HG03025 (cell line): ENCODE measurements at regions not wholly inside any gene's neighbourhood (a gene's known extent, or its start where the extent isn't known, plus 50 kb on each side); places are given as distances from the start of the nearest gene placed in this dataset.
"Not testable (repeated sequence)": the region's sequence is repeated elsewhere in the genome, so short reads cannot be mapped to it uniquely, and the experiment has no call there.

Experiments used
- ATAC-seq: cut with Tn5 transposase; IDR thresholded peaks from one replicate; pipeline ENCODE4 v1.9.1; 2021; ENCODE audit warnings: mild to moderate bottlenecking, moderate library complexity; ENCODE audit not compliant: unreplicated experiment, low FRiP score

DNA sequence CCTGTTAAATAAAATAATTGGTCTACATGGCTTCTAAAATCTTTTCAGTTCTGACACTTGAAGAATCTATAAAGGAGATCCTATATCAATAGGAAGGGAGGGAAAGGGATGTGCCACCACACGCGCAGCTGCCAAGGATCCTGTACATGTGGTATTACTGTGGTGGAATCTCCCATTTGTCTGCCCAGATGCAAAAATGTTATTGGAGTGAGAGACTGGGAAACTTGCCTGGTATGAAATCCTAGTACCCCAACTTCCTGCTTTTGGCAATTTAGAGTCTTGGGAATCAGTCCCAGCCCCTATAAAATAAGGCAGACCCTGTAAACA lies 81.9 kb upstream of the PICALM start:
- ATAC-seq: no peak

DNA sequence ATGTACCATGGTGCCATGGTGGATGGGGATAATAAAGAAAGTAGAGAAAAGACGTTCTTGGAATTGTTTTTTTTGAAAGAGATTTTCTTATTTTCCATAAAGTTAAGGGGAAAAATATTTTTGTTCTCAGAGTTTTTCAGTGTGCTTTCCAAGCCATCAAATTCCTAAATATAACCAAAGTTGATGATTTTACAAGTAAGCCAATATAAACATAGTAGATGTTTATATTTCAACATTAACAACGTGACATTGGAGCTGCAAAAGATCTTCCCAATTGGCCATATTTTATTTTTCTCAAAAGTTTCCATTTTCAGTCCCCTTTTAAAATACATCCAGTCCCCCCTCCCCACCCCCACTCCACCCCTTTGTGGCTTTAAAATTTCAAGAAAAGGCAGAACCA lies 80.9 kb upstream of the PICALM start:
- ATAC-seq: no peak

DNA sequence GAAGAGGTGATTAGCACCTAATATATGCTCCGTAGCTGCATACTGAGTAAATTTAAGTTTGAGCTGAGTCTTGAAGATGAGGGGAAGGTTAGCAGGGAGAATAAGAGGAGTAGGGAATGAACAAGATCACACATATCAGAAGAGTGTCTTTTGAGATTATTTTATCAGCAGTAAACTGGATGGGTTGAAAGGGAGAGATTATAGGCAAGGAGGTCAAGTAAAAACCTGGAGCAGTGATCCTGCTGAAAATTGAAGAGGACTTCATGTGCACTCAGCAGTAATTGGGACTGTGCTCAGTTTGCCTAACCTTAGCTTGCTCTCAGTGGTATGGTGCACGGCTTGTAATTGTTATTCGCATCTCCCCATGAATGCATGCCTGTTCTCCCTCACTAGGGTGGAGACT lies 79.5 kb upstream of the PICALM start:
- no peak for ATAC-seq

DNA sequence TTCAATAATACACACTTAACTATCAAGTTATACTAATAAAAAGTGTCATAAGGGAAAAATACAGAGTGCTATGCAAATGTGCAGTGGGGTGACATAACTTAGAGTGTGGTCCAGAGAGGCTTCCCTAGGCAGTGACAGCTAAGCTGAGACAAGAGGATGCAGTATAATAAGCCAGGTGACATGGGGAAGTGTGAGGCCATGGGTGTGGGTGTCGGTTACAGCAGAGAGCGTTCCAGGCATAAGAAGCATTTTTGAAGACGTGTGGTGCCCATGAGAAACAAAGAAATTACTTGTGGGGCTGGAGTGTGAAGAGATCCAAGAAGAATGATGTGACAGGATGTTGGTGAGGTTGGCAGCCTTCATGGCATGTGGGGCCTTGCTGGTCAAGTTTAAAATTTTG lies 78.1 kb upstream of the PICALM start:
- ATAC-seq: no peak

DNA sequence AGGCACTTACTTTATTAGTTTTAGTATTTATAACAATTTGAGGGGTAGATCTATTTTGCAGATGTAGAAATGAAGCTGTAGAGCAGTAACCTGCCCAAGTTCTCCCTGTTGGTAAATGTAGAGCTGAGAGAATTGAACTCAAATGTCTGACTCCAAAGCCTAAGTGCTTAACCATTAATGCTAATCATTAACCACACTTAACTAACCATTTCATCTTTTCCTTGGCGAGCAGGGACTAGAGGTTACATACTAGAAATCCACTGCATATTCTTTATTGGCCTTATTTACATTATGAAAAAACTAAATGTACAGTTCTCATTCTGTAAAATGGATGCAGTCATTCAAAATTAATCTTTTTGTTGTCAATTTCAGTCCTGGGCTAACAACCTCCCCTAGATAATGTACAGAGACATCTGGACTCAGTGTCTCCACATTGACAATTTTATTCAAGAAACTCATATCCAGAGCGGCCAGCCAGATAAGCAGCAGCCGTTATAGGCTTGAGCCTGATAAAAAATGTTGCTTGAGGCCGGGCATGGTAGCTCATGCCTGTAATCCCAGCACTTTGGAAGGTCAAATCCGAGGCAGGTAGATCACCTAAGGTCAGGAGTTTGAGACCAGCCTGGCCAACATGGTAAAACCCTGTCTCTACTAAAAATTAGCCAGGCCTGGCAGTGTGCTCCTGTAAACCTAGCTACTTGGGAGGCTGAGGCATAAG lies 76.7 kb upstream of the PICALM start:
- no peak for ATAC-seq

DNA sequence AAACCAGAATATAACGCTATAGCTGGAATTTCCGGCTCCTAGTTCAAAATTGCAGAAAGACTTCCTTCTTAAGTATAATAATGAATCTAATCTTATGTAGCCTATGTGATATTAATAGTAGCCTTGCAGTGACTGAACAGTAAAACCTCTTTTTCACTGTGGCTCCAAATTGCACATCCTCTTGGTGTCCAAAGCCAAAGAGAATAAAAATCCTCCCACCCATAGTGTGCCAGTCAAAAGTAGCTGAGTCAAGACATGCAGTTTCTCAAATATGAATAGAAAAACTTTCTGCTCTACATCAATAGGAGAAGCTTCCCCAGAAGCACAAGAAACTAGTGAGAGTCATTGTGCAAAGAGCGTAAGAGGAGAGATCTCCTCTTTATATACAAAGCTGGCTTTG lies 76.0 kb upstream of the PICALM start:
- ATAC-seq: no peak

DNA sequence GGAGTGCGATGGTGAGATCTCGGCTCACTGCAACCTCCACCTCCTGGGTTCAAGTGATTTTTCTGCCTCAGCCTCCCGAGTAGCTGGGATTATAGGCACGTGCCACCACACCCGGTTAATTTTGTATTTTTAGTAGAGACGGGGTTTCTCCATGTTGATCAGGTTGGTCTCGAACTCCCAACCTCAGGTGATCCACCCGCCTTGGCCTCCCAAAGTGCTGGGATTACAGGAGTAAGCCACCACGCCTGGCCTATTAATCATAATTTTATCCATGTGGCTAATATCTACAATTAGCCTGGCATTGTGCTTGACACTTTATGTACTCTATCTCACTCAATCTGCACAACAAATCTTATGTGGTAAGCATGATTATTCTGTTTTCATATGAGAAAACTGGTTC lies 75.2 kb upstream of the PICALM start:
- ATAC-seq: not testable (repeated sequence)

DNA sequence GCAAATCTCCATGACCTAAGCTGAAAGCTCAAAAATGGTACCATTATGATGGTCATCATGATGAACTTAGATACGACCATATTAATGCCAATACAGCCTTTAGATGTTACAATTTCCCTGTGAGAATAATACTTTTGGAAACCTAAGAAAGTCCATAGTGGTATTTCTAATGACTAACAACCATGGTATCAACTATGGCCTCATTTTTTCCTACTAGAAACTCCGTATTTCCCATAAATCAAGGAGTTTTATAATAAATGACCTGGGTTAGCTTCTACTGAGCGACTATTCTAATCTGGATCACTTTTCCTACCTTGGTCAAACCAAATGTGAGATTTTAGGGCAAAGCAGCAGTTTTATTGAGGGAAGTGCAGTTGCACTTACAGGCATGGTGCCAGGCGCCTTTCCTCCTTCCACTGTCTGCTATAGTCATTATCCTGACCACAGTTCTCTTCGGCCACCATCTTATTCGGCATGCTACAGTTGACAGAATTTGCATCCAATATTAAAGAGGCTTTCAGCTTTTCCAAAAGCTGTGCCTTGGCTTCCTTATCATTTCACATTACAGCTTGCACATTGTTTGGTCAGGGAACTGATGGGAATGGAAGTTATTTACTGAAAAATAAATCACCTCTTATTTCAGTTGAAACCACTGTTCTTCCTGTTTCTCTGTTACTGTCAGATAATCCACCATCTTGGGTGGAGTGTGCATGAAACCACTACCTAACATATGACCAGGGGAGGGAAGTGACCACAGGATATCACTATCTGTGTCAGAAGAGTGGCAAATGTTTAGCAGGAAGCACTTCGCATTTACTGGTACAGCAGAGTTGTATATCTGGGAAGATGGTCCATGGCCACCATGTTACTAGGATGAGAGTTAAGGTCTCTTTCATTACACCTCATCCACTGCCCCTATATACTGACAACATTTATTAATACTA lies 74.5 kb upstream of the PICALM start:
- no peak for ATAC-seq

DNA sequence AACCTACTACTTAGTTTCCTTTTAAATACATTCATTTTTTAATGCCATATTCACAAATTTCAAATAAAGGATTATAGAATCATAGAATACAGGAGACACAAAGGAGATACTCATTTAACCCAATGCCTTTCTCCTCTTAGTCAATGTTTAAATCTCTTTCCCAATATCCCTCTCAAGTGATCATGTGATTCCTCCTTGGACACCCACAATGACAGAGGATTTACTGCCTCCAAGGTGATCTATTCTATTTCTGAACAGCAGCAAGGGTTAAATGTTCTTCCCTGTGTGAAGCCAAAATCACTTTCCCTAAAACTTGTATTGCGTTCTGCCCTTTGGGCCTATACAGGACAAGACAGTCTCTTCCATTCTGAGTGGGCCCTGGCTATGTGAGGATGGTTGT lies 73.3 kb upstream of the PICALM start:
- ATAC-seq: no peak

DNA sequence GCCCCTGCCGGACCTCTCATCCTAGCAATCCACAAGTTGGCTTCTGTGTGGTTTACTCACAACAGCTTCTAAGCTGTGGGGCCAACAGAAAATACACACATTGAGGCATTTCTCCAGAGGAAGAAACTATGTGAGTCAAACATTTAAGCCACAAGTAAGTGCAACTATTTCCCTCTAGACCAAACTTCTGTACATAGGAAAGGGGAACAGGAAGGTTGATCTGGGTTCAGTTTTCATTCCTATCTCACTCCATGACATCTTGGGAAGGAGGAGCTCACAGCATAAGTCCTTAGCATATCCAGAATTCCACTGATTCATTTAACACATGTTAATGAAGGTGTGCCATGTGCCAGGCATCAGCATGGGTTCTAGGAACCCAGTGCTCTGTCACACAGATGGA lies 72.8 kb upstream of the PICALM start:
- no peak for ATAC-seq

DNA sequence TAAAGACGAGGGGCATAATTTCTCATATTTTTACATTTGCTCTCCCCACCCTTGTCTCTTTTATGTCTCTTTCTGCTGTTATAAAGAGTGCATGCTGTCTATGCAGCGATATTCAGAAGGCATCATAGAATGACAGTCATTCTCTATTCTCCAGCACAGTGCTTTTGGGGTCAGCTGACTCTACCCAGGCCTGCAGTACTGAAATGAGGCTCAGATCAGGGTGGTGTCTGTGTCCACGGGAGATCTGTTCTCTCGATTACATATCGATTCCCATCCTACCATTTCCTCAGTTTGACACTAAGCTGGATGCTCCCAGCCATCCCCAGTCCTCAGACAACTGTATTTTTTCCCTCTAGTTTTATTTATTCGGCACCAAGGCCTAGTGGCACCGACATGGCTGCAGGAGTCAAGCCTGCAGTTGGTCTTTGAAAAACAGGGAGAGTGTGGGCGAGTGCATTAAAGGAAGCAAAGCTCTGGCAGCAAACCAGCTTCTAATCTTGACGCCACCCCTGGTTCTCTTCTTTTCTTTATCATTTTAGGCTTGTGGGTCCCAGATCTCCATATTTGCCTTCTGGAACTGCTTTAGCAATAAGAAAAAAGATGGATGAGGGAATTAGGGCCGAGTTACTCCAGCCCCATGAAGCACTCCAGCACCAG lies 71.6 kb upstream of the PICALM start:
- ATAC-seq: no peak

DNA sequence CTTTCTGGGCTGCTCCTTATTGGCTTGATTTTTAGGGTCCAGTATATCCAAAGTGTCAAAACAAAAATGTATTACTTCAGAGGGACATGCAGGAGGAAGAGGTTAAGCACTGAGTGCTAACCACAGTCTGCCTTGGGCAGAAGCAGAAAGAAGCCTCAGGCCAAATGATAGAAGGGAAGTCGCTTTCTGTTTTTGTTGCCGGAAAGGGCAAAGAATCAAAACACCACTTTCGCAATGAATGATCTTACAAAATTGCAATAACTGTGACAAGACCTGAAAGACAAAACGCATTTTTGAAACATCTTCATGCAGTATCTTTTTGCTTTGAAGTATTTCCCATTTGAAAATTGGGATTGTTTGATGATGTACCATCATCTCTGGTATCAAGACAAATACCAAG lies 70.1 kb upstream of the PICALM start:
- ATAC-seq: peak; percentile 65

DNA sequence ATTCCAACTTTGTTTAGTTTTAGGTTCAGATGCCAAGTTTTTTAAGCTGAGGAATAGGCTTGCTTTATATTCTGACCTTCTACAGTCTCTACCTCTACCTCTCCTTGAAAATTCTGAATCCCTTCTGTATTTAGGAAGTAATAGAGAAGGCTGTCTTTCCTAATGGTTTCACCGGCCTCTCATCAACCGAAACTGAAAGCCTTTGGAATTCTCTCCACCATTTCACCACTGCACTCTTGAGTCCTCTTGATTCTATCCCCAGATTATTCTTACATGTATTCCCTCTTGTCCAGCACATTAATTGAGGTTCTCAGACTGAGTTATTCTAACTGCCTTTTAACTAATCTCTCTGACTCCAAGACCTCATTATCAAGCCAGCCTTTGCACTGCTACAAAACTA lies 67.7 kb upstream of the PICALM start:
- no peak for ATAC-seq

DNA sequence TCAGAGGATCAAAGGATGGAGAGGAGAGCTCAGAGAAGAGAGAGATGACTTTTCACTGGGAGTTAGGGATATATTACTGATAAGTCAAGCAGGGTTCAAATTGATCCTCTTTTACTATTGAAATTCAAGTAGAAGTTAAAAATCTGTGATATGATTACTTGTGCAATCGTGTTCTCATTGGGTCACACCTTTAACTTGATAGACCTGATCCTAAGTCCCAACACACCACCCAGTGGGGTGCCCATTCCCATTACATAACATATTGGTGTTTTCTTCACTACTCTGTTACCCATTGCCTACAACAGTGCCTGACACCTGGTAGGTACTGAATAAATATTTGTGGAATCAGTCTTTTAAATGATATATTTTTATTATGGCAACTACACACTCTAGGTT lies 66.4 kb upstream of the PICALM start:
- ATAC-seq: no peak

DNA sequence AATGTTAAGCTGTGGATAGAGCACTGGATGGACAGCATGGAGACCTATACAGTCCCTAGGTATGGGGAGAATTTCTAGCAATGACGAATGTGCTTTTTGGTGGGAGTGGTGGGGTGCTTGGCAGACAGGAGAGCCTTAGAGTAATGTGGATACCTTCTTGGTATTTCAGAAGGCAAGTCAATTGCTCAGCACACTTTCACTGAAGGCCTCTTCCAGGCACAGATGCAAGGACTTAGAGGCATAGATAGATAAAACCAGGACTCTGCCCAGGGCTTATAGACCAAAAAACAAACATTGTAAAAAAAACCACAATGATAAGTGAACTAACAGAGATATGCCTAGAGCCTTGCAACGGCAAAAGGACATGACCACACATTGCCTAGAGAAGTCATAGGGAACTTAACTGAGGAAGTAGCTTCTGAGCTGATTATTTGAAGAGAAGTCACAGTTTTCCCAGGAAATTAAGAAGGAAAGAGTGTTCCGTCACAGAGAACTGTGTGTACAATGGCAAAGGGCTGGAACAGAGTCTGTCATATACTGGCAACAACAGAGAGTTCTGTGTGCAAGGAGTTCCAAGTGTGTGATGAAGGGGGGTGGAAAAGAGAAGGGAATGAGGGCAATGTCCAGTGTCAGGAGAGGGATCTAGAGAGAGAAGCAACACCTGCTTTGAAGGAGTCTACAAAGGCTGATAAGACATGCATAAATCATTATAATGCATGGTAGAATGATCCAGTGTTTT lies 65.9 kb upstream of the PICALM start:
- ATAC-seq: no peak

DNA sequence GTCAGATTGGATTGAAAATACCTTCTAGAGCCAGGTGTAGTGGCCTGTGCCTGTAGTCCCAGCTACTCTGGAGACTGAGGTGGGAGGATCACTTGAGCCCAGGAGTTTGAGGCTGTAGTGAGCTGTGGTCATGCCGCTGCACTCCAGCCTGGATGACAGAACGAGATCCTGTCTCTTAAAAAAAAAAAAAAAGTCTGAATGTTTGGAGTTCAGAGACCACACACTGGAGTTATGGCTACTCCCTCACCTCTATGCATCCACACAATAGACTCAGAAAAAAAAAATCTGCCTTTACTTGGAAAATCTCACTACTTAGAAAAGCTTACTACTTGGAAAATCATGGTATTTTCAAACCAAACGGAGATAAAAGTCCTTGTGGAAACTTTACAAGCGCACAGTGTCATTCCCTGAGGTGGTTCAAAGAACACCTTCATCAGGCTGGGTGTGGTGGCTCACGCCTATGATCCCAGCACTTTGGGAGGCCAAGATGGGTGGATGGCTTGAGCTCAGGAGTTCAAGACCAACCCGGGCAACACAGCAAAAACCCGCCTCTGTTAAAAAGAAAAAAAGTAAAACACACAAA lies 63.9 kb upstream of the PICALM start:
- ATAC-seq: no peak

DNA sequence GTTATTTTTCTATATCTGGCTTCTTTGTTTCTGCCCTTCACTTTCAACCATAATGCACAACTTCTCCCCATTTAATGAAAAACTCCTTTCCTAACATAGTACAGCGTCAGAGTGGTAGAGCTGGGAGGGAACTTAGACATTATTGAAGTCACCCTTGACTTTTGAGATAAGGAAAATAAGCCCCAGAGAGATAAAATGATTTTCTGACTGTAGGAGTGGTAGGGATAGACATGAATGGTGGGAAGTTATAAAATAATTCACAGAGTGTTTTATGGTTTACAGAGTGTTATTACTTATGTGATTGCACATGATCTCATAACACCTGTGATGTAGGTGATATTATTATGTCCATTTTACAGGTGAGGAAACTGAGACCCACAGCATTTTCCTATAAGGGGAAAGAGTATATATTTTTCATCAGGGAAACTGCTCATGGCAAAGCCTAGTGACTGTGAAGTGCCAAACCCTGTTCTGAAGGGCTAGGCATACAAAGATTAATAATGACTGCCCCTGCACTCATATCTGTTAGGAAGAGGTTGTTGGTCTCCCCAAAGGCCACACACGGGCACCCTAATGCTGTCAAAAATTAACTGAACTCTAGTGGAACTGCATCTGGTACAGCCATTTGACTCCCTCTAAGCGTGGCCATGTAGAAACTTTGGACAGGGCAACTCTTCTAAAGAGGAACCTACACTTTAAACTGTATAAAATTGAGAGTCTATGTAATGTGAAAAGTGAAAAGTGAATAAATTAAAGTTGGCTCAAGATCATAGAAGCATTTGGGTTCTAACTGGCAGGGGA lies 61.1 kb upstream of the PICALM start:
- ATAC-seq: no peak

DNA sequence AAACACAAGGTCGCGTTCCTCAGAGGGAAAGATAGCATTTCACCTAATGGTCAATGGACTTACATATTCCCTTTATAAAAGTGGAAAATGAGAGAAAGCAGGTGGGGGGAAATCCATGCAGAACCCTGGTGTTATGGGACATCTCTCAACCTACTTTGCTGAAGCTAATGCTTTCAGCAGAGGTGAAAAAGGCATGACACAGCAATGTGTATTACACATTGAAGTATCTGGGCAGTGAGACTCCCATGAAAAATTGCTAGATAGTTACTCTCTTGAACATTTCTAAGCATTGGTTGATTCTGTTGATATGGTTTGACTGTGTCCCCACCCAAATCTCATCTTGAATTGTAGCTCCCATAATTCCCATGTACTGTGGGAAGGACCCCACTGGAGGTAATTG lies 60.0 kb upstream of the PICALM start:
- ATAC-seq: no peak

DNA sequence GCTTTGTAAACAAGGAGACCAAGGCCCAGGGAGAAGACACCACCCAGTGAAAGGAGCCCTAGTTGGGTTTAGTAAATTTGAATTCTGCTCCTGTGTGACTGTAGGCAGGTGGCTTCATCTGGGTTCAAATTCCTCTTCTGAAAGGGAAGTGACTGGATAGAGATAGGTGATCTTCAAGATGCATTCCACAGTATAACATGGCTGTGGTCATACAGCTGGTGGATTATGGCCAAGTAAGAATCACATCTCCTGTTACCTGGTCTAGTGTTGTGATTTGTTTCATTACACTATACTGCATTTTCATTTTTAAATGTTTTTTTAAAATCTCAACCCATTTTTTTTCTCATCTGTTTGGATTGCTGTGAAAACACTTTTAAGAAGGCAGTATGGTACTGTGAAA lies 58.0 kb upstream of the PICALM start:
- ATAC-seq: no peak
